Amniotic stem cell (primary cell): ENCODE measurements at regions not wholly inside any gene's neighbourhood (a gene's known extent, or its start where the extent isn't known, plus 50 kb on each side); places are given as distances from the start of the nearest gene placed in this dataset.
A peak's percentile ranks its signal among the peaks of the same experiment; 100 is the strongest.

ENCODE experiments used
- DNase-seq: peaks from one replicate; lab custom pipeline; 2025; lab: John Stamatoyannopoulos, UW

DNA sequence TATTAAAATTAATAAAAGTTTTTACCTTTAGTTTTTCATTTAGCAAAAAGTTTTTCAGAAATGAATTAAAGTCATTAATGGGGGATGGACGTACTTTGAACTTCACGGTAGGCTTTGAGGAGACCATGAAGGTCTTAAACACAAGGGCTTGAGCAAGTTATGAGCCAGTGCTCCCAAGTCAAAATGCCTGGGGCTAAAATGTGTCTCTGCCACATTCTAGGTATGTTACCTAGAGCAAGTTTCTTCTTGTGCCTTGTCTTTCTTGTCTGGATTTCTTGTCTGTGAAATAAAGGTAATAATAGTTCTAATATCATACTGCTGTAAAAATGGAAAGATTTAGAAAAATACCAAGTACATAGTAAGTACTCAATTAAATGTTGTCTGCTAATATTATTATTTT, 132.7 kb upstream of the USP15 start:
- DNase-seq: no peak

DNA sequence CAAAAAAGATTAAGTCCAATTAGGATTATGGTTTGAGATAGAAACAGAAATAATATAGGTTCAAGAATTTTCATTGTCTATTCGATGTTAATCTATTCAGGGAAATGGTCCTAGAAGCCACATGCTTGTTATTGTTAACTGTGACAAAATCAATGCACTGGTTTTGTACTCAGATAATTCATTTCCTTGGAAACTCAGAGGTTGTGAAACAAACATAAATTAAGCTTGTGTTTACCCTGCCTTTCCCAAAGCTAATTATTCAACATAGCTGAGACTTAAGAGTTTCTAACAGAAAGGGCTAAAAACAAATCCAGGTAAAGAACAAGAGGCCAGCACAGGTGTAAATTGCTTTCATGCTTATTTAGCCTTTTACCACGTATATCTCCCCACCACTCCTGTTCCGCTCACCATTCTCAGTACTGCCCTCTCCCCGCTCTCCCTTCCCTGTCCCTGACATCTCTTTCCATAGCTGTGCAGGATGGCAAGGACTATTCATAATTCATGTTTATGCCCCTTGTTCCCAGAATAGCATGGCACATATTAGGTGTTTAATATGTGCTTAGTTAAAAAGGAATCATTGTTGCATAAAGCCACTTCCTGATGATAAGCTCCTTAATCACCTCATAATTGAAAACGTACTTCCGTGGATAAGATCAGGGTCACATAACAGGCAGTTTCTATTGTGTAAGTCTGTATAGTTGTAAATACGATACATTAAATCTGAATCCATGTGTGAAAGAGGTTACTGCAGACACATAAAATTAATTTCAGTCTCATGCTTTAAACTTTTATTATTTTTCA, 131.8 kb upstream of the USP15 start:
- DNase-seq: no peak

DNA sequence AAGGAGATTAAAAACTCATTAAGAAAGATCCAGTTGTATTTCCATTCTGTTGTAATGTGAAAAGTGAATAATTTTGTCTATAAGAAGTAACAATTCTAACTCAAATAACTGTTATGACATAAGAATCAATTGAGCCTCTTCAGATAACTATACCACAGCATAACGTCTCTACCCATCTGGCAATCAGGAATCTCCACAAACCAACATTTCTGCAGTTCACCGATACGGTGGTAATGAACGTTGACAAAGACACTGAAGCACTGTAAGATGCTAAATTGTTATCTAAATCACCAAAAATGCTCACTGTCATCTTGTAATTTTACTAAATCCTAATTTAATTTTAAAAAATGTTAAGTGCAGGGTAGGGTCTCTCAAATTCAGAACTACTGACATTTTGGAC, 130.9 kb upstream of the USP15 start:
- no peak for DNase-seq

DNA sequence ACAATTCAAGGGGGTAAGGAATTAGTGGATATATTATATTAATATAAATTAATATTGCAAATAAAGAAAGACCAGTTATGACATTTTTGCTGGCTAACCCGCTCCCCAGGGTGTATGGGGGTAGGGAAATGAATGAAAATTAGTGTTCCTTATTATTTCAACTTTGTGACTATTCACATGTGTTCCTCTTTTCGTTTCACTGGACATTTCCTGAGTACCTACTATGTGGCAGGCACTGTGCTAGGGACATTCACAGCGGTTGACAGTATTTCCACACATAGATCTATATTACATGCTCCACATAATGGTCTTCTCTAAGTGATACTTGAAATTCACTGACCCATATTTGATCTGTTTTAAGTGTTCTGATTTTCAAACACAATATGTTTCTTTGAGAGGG, 129.8 kb upstream of the USP15 start:
- DNase-seq: no peak

DNA sequence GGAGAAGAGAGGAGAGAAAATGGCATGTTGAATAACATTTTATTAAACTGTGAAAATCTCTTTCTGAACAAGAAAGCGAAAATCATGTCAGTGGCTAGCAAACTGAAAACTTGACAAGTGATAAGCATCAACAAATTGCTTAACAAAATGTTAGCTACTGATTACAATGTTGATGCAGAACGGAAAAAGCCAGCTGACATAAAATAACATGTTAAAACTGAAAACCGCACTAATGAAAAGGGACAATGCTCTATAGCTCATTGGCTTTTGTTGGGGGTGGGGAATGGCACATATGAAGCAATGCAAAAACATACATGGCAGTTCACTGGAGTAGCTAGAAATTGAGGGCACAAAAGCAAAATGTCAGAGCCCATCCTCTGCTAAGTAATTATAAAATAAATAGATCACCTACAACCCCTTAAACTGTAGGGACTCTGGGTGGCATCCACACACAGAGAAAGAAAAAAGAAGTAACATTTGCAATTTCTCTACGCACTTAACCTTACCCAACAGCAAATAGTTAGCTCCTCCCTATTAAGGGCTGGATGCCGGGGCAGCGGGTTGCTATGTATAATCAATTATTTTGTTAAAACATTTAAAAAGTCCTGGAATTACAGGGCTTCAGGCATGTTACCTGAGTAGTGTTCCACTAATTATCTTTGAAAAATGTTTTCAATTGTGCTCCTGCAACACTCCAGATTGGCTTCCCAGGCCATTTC, 129.2 kb upstream of the USP15 start:
- DNase-seq: no peak

DNA sequence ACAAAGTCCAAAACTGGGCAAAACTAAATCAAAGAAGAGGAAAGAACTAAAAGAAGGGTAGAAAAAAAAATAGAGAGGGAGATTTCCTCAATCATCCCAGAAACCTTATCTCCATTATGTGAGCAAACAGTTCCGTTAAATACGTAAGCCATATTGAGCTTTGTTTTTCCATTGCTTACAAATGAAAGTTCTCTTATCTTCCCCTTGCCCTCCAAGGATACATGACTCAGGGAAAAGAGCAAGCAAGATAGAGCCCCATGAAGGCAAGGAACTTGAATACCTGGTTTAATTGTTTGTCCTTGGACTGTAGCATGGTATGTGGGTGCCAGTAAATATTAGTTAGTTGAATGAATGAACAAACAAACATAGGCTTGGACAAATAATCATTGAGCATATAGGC, 126.8 kb upstream of the USP15 start:
- no peak for DNase-seq

DNA sequence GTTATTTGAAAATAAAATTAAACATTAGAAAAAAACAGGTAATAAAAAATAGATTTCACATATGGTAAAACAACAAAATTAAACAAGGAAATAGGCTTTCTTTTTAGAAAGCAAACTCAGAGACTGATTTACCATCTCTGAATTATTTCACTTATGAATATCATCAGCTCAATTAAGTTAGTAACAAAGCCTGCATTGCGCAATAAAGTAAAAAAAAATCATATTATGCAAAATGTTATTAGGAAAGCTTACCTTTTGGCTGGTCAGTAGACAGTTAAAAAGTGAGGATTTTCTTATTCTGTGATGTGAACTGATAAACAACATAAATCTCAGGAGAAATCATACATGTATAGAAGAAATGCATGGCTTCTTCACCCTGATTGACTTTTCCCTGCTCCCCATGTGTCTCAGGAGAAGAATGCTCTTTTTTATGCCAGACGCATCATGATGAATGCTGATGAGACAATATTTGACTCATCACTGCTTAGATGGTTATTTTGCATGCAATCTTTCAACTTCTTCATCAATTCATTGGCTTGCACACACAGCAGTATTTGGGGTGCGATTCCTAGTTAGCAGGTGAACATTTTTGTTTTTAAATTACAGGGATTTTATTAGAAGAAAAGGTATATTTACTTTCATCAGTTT, 124.5 kb upstream of the USP15 start:
- no peak for DNase-seq

DNA sequence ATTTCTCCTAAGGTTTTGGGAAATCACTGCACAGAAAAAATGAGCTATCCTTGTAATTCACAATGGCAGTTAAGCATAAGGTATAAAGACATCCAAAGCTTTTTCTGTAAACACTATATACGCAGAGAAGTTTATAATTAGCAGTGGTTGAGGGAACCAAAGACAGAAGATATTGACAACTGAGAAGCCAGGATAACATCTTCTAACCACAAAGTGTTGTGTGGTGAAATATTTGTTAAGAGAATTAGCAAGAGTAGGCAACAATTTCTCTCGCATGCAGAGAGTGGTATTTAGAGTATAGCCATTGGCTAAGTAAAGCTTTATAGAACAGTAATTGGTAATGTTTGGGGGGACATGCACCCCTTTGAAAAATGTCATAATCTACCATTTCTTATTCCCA, 123.7 kb upstream of the USP15 start:
- DNase-seq: no peak

DNA sequence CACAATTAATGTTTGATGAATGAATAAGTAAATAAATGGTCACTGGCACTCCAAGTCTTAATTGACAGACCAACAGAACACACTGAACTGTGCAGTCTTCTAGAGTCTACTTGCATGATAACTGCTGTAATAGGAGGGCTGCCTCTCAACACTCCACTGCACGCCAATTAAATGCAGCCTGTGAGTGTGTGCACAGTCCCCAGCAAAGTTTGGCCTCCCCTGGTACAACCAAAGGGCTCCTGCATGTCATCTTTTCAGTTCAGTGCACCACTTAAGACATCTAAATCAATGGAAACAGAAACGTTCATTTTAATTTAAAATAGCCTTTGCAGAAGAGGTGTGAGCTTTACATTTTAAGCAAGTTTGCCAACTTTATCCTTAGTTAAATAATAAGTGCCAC, 121.7 kb upstream of the USP15 start:
- no peak for DNase-seq

DNA sequence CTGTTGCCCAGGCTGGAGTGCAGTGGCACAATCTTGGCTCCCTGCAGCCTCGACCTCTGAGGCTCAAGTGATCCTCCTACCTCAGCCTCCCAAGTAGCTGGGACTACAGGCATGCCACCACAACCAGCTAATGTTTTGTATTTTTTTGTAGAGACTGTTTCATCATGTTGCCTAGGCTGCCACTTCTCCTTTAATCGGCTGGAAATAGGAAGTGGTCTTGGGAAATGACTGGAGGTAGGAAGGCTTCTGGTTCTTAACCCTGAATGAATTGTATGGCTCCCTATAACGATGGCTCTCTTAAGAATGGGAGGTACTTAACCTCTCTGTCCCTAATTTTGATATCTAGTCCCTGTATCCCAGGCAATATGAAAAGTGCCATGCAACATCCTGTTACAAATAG, 113.9 kb upstream of the USP15 start:
- no peak for DNase-seq

DNA sequence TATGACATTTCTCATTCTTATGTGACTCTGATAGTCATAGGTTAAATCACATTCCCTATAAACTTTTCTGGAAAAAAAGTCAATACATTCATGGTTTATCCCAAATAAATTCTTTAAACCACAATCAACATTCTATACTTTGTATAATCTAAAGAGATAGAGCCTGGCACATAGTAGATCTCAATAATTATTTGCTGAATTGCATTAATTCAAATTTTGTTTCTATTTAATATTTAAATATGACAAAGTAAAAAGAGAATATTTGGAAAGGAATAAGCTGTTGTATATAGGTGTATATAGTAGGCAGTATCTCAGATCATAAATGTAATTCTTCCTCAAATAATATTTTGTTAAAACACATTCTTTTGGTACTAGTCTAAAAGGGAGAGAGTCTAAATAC, 102.2 kb upstream of the USP15 start:
- no peak for DNase-seq

DNA sequence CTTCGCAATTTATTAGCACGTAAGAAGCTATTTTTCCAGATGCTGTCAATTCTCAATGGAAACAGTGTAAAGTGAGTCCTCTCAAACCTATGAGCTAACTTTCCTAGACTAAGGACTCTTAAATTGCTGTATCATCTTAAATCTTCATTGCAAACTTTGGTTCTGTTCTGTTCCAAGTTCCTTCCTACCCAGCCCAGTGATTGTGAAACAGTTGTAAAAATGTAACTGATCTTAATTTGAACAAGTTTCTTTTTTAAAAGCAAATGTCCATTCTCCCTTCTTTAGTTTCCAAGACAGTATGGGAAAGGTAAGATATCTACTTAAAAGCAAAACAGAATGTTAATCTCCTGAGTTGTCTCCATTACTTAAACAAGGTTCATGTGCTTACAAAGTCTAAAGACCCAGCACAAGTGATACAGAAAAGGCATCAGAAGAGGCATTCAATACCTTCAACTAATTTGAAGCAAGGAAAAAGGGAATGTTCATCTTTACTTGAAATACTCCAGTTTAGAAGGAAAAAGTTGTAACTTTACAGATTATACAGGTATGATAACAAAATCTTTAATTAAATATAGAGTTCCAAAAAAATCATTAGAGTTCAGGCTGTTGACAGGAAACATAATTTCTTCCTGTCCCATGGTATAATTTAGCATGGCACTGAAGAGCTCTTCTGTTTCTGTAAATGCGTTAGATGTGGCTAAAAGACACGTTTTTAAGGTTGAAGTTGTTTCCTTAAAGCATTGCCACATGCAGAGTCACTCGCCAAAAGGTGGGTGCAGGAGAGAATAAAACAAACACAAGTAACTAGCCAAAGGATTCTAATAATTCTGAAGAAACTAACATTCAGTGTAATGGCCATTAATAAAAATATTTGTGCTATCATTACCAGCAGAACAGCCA, 101.5 kb upstream of the USP15 start:
- DNase-seq: no peak

DNA sequence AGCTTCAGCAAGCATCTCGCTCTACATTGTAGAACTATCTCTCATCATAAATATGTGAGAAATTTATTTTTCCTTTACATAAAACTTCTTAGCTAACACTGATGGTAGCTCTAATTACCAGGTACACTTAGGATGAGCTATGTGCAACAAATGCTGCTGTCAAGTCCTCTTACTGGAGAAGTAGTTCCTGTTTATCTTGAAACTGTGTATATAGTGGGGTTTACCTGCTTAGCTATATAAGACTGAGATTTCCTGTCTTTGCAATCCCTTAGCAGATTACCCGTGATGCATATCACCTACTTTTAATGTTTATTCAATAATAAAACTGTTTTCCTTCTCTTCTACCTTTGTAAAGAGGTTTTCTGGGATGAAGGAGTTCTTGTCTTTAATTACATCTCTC, 98.0 kb upstream of the USP15 start:
- DNase-seq: no peak

DNA sequence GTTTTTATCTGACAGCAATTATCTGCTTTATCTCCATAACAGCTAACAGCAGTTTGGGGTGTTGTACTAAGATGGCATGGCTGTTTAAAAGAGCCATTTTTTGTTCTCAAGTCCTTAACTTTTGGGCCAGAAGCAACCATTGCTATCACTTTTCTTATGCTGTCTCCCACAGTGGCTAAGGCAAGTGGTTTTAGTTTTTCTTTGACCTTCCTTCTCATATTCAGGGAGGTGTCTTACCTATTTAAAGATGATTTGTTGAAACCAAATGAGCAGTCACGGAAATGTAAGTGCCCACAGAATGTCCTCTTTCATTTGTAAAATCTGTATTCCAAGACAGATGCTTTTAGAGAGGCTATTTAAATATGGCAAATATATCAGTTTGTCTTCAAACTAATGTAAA, 96.8 kb upstream of the USP15 start:
- no peak for DNase-seq

DNA sequence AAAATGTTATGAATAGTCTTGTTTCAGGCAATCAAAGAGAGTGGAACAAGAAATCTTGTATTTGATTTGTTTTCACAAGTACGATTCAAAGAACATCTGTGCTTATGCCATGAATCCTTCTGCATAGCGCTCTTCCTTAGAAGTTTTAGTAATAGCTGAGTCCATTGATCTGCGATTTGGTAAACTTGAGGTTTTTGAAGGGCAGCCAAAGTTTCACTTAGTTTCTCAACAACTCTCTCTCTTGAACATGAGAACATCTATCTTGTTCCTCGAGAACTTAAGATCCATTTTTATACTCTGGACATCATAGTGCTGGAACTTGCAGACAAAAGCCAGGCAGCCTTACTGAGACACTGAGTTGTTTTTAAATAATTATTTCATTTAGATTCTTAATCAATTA, 96.2 kb upstream of the USP15 start:
- no peak for DNase-seq

DNA sequence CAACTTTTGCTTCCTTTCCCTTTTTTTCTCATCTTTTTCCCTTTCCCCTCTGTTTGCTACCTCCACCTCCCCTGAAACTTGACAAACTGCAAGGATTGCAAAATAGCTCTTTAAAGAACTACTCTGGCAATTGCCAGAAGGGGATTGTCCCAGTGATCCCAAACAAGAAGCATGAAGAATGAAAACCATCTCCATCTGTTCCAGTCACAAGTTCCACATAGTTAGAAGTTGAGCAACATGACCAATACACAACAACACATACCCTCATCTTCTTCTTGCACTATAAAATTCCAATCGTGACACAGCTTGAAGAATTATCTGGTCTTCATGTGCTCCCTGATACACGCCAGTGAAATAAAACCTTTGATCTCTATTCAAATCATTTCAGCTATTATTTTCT, 93.7 kb upstream of the USP15 start:
- DNase-seq: no peak

DNA sequence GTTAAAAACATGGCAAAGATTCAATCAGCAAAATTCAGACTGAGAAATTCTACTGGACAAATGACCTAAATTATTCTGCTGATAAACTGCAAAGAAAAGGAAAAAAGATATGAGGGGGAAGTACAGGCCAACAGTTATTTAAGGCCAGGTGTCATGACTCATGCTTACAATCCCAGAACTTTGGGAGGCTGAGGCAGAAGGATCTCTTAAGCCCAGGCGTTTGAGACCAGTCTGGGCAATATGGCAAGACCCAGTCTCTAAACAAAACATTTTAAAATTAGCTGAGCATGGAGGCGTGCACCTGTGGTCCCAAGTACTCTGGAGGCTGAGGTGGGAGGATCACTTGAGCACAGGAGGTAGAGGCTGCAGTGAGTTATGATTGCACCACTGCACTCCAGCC, 91.8 kb upstream of the USP15 start:
- DNase-seq: no peak

DNA sequence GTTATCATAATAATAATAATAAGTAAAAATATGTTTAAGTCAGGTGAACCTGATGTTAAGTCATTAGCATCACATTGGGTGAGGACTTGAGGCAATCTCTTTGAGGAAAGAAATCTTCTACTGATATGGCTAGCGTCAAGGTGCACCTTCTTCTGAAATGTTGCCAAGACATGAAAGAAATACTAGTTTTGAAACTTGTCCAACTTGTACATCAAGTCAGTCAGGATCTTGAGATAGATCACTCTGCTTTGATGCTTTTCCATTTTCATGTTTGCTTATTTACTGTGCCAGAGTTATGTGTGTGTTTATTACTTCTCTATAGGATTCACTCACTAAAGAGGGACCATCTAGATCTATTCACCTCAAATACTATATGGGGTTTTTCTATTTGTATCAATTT, 90.0 kb upstream of the USP15 start:
- DNase-seq: no peak

DNA sequence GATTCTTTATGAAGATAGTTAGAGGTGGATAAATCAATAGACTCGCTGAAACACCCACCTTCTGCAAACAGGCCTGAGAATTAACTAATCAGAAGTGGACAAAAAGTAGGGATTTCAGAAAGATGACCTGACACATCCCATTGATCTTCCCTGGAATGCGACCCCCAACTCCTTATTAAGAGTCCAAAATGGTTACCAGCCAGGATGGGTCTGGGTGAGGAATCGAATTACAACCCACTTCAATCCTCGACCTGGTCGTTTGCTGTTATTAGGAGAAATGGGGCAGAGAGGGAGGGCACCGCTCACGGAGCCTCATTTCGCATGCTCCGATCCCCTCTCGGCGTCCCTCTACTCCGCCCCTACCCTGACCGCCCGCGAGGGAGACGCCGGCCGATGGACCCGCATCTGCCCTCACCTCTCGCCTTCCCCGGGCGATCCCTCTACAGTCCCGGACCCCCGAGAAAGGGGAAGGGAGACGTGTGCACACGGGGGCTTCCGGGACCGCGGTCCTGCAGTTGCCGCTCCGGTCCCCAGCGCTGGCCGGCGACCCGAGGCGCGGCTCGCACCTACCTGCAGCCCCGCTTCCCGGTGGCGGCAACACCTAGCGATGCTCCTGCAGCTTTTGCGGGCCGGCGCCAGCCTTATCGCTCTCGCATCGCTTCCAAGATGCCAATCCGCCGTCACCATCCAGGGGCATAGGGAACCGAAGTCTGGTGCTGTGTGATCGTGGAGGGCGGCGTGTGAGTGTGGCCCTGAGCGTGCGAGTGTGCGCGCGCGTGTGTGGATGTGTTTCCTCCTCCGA, 69.3 kb upstream of the USP15 start:
- no peak for DNase-seq

DNA sequence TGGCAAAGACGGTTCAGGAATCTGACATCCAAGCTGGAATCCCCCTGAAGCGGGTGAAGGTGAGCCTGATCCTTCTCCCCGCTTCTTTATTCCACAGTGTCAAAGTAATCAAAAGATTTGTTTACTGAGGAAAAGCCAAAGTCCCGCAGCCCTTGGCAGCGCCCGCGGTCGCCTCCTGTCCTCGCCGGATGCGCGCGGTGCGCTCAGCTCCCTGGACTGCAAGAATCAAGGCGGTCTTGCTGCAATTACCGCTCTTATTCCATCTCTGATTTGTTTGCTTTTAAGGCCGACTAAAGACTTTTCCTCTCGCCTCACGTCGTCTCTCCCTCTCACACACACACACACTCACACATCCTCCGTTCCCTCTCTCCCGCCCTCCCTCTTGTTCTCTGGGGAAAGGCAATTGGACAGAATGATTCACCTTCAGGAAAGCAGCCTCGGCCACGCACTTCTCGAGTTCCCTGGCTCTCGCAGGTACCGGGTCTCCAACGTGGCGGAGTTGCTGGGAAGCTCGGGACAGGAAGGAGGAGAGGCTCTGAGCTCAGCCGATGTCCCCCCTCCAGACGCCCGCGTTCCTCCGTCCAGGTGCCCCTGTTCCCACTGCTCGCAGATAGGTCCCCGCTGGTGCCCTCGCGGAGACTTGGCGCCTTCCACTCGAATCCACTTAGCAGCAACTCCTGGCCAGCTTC, 68.6 kb upstream of the USP15 start:
- DNase-seq: peak; percentile 7
